HG03280 (cell line): ENCODE measurements at regions not wholly inside any gene's neighbourhood (a gene's known extent, or its start where the extent isn't known, plus 50 kb on each side); places are given as distances from the start of the nearest gene placed in this dataset.

Experiments
- ATAC-seq: cut with Tn5 transposase; IDR thresholded peaks from one replicate; pipeline ENCODE4 v1.9.1; 2021; ENCODE audit warnings: mild to moderate bottlenecking, moderate library complexity; ENCODE audit not compliant: unreplicated experiment

DNA sequence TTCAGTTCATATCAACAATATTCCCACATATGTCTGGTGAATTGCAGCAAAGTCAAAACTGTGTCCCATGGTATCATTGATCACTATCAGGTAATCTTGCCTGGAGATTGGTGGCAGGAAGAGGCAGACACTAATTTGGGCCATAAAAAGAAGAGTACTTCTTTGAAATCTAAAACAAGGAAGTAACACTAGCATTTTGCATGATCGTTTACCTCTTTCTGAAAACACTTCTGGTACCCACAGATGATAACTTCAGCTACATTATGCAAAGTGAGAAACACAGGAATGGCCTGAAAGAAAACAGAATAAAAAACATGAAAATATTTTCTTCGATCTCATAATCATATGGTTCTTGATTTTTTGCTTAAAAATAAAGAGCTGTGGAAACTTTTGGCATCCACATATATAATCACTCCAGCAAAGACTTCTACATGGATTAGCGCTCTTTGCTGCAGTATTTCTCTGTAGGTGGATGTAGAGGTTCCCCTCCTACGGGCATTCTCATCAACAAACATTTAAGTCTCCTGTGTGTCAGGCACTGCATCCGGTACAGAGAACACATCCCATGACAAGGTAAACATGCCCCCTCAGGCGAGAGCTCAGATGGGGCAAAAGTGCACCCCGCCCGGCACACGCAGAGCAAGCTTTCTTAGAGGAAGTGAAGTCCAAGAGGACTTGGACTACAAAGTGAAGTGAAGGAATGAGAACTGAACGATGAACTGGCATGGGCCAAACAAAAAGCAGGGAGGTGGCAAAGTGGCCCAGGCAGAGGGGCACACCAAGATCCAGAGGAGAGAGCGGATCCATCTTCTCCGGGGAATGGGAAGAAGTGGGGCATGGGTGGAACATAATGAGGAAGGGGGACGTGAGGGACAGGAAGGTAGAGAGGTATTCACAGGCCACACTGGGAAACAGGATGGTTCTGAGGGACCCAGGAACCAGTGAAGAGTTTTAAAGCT is 68.0 kb upstream of the RIOK3 start:
- ATAC-seq: no peak

DNA sequence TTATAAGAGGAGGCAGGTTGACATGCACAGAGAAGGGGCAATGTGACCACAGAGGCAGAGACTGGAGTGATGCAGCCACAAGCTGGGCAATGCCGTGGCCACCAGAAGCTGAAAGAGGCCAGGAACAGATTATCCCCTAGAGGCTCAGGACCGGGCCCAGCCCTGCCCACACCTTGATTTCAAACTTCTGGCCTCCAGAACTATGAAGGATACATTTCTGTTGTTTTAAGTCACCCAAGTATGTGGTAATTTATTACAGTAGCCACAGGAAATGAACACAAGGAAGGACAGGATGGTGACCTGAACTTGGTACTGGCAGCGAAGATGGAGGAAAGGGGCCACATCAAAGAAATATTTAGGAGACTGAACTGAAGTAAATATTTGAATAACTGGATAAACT is 66.8 kb upstream of the RIOK3 start:
- ATAC-seq: no peak

DNA sequence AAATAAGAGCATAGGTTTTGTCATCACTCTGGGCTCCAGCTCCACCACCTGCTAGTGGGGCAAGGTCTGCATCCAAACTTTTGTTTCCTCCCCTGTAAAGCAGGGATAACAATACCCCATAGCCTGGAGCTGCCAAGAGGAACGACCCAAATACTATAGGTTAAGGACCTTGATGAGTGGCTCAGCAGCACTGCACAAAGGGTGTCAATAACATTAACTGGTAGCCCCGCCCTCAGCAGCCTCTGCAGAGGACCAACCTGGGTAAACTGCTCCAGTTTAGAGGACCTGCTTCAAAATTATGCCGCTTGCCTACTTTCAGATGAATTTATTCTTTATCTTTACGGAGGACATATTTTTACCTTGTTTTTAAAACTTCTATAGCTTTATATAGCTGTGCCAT is 65.8 kb upstream of the RIOK3 start:
- ATAC-seq: no peak

DNA sequence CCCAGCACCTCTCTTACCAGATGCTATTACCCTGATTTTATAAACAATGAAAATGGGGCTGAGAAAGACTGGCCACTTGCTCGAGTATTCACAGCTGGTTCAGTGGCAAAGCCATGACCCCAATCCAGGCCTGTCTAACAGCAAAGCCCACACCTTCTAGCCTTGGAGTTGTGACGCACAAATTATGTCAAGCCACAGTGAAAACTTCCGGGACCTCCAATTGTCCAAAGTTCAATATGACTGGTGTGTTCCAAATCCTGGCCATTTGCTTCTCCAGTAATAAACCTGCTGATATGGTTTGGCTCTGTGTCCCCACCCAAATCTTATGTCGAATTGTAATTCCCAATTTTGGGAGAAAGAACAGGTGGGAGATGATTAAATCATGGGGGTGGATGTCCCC is 64.7 kb upstream of the RIOK3 start:
- no peak for ATAC-seq

DNA sequence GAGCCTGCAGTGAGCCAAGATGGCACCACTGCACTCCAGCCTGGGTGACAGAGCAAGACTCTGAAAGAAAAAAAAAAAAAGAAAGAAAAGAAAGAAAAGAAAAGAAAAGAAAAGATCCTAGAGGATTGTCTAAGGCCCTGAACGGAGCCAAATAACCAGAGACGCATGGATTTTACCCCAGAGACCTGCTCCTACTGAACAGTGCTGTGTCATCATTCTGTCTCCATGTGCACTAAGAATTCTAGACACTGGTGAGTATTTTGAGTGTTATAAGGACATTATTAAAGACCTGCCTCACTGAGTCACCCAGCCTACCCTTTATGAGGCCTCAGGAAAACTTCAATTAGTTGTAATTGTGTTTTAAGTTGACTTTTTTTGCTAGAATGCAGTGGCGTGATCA is 61.9 kb upstream of the RIOK3 start:
- ATAC-seq: no peak

DNA sequence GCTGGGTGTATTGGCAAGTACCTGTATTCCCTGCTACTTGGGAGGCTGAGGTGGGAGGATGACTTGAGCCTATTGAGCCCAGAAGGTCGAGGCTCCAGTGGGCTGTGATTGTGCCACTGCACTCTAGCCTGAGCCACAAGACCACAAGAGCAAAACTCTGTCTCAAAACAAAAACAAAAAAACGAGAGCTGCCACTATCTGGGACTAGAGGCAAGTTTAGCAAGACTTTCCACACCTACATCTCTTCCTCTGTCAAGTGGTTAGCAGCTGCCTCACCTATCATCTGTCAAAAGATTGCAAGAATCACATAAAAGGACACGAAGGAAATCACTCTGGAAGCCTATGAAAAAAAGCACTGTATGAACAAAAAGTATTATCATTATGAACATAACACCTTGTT is 55.2 kb upstream of the RIOK3 start:
- ATAC-seq: no peak

DNA sequence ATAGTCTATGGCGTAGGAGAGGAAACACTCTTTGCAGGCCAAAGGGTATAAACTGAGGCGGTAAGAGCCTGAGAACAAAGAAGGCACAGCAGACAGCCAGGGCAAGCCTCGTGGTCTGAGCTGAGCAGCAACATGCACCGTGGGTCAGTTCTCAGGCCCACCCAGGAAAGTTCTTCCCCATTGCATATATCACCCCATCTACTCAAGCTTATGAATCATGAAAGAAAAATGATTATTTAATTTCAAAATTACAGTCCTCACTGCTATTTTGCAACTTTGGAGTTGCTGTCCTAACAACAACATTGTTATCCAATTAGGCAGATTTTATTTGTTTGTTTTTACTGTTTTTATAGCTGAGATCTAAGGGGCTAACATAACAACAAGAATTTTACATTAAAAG is 54.7 kb upstream of the RIOK3 start:
- no peak for ATAC-seq

DNA sequence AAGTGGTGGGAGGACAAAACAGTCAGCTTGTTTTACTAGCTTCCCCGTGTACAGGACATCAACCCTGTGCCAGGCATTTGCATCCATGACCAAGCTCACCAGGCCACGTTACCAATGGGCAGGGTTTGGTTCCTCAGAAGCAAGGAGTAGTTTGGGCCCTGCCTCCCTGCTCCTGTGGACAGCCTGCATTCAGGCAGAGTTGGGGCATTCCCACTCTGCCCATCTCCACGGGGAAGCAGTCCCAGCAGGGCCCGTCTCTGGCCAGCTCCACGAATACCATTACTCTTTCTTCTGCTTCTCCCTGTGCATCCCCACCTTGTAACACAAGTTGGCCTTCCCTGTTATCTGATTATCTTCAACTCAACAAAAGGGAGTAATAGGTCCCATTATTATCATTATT is 54.0 kb upstream of the RIOK3 start:
- no peak for ATAC-seq

DNA sequence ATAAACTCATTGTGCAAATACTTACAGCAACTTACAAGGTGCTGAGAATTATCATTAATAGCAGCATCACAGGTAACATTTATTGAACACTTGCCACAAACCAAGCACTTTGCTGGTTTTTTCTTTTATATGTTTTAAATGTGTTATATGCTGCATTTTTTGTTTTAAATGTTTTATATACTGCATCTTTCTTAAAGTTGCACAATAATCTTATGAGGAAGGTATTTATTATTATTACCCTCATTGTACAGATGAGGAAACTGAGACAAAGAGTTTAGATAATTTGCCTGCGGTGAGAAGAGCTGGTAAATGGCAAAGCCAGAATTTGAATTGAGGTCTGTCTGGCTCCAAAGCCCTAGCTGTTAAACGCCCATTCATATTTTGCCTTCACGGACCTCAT is 52.2 kb upstream of the RIOK3 start:
- ATAC-seq: no peak

DNA sequence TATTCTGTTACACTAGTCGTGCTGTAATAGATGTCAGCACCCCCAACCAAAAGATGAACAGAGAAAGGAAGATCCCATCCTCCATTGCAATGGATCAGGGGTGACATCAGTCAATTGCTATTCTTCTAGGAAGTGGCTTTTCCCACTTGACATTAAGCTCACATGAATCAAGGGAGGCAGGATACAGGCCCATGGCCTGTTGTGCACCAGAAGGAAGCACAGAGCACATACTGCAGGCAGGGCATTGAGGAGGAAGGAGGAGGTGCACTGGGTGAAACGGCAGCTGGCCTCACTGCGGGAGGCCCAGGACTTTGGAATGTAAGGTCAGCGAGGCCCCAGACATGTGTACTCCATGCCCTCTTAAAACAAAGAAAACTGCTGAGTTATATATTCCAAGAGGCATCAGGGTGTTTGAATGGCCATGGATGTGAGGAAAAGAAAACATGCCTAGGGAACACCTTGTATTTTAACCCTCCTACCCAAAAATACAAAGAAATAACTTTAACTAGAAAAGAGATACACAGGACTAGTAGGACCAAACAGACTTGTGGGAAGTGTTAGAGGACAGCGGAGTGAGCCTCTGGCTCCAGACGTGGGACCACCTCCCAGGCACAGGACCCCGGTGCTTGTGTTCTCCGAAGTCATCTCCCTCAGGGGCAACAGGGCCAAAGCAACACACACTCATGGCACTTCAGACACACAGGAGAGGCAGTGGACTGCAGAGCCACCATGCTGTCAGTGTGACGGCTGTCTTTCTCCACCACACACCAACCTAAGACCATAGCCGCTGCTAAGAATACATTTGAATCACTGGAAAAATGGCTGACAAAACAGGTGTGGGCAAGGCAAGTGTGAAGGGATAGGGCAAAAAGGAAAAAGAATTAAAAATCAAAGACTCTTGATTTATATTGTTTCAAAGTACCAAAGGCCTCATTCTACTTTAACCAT is 51.4 kb upstream of the RIOK3 start:
- ATAC-seq: no peak
